Esophagus muscularis mucosa (tissue), 3 donors: ENCODE measurements at regions not wholly inside any gene's neighbourhood (a gene's known extent, or its start where the extent isn't known, plus 50 kb on each side); places are given as distances from the start of the nearest gene placed in this dataset.

ENCODE experiments used
- CTCF ChIP-seq, 3 experiments: fragments of 200-600 bp in 2 of 3; fragments of 450-650 bp in 1 of 3; sonication (generic) in 2 of 3; IDR thresholded peaks; one replicate each; pipeline ENCODE4 v1.5.1; 2017 to 2019; ENCODE audit warnings: antibody characterized with exemption in 3 of 3, mild to moderate bottlenecking in 2 of 3, moderate library complexity in 1 of 3
- POLR2A ChIP-seq: fragments of 450-650 bp; IDR thresholded peaks from one replicate; pipeline ENCODE4 v1.6.1; 2017; ENCODE audit warnings: antibody characterized with exemption, moderate library complexity, mild to moderate bottlenecking, low read depth
- POLR2AphosphoS5 ChIP-seq, 2 donors: sonication (generic); formaldehyde crosslinking; IDR thresholded peaks; one replicate each; pipeline ENCODE4 v1.6.1; 2017; ENCODE audit warnings: antibody characterized with exemption in 2 of 2

GRCh38 chr7:156518466-156518865 is 122.1 kb upstream of the RNF32 start:
- TF ChIP-seq CTCF (IDR thresholded peaks at IDR 0.05): no peak
- no peak for TF ChIP-seq POLR2AphosphoS5 (IDR thresholded peaks at IDR 0.05)
- no peak for TF ChIP-seq POLR2A
